GM10266 (cell line): ENCODE measurements at regions not wholly inside any gene's neighbourhood (a gene's known extent, or its start where the extent isn't known, plus 50 kb on each side); places are given as distances from the start of the nearest gene placed in this dataset.
"Not testable (repeated sequence)": the region's sequence is repeated elsewhere in the genome, so short reads cannot be mapped to it uniquely, and the experiment has no call there.

Experiments
- DNase-seq: peaks from one replicate; pipeline ENCODE4 v3.0.0; 2012; ENCODE audit errors: extremely low spot score
- TF ChIP-seq, protein P1 (sequence below): IDR thresholded peaks from 2 replicates; pipeline ENCODE4 v1.5.1; 2012; ENCODE audit warnings: mild to moderate bottlenecking, low read depth; ENCODE audit not compliant: control insufficient read depth, insufficient read depth; ENCODE audit errors: missing control alignments

DNA sequence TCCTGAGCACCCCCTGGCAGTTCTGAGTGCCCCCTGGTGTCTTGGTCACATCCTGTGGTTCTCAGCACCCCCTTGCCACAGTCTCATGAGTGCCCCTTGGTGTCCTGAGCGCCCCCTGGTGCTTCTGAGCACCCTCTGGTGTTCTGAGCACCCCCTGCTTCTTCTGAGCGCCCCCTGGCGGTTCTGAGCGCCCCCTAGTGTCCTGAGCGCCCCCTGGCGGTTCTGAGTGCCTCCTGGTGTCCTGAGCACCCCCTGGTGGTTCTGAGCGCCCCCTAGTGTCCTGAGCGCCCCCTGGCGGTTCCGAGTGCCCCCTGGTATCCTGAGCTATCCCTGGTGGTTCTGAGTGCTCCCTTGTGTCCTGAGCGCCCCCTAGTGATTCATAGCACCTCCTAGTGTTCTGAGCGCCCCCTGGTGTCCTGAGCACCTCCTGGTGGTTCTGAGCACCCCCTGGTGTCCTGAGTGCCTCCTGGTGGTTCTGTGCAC lies 473.7 kb downstream of the TMEM121 start:
- not testable (repeated sequence) for DNase-seq
- TF ChIP-seq, protein P1, sequence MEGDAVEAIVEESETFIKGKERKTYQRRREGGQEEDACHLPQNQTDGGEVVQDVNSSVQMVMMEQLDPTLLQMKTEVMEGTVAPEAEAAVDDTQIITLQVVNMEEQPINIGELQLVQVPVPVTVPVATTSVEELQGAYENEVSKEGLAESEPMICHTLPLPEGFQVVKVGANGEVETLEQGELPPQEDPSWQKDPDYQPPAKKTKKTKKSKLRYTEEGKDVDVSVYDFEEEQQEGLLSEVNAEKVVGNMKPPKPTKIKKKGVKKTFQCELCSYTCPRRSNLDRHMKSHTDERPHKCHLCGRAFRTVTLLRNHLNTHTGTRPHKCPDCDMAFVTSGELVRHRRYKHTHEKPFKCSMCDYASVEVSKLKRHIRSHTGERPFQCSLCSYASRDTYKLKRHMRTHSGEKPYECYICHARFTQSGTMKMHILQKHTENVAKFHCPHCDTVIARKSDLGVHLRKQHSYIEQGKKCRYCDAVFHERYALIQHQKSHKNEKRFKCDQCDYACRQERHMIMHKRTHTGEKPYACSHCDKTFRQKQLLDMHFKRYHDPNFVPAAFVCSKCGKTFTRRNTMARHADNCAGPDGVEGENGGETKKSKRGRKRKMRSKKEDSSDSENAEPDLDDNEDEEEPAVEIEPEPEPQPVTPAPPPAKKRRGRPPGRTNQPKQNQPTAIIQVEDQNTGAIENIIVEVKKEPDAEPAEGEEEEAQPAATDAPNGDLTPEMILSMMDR: peak; percentile 54

DNA sequence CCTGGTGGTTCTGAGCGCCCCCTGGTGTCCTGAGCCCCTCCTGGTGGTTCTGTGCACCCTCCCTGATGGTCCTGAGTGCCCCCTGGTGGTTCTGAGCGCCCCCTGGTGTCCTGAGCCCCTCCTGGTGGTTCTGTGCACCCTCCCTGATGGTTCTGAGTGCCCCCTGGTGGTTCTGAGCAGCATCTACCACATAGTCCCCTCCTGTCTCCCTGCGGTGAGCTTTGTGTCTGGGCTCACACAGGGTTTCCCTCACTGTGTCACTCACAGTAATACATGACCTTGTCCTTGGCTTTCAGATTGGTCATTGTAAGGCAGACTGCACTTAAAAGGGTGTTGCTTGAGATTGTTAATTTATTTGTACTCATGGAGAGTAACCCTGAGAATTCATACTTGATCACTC lies 474.9 kb downstream of the TMEM121 start:
- DNase-seq: not testable (repeated sequence)

DNA sequence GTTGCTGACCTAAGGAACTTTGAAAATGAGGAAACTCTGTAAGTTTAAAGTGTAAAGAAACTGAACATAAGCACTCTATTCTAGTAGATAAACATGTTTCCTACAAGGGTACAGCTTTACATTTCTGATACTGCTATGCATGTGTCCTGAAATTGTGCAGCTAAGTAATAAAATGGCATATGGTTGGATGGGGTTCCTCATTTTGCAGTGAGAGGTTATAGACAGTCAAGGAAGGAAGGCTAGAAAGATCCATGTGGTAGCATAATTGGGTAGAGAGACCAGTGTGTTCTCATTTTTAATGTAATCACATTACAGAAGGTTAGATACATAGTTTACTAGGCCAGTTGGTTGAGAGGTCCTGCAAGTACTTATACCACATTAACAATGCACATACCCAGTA lies 477.0 kb downstream of the TMEM121 start:
- DNase-seq: no peak
- TF ChIP-seq, protein P1: no peak

DNA sequence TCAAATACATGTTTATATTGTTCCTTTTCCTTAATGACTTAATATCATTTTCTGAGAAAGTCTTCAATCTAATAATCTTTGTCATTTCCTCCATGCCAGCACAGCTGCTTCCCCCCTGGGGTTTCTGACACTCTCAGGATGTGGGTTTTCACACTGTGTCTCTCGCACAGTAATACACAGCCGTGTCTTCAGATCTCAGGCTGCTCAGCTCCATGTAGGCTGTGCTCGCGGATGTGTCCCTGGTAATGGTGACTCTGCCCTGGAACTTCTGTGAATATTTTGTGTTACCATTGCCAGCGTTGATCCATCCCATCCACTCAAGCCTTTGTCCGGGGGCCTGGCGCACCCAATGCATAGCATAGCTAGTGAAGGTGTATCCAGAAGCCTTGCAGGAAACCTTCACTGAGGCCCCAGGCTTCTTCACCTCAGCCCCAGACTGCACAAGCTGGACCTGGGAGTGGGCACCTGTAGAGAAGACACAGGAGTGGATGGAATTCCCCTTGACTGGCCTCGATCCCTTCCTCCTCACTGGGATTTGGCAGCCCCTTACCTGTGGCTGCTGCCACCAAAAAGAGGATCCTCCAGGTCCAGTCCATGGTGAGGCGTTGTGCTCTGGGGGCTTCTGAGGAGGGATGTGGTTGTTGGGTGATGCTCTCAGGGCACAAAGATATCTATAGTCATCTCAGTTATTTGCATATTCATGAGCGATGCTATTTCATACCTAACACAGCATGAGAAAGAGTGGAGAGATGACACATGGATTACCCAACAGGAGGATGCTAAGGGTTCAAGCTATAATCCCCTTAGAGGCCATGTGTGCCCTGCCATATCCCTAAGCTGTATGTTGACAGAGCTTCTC lies 478.8 kb downstream of the TMEM121 start:
- not testable (repeated sequence) for DNase-seq

DNA sequence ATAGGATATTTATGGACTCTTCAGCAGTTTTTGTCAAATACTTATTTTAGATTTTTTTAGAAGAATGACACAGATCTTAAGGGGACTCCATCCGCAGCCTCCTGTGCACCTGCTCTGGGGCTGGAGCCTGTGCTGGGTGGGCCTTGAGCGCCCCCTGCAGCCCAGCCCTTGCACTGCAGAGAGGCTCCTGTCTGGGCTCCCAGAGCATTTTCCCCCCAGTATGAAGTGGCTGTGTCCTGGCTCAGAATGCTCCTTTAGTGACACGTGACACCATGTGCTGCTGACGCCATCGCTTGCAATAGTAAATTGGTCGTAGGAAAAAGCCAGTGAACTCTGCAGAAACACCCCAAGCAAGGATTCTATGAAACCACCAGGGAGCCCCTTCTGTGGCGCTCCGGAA lies 479.7 kb downstream of the TMEM121 start:
- TF ChIP-seq, protein P1: peak; percentile 41

DNA sequence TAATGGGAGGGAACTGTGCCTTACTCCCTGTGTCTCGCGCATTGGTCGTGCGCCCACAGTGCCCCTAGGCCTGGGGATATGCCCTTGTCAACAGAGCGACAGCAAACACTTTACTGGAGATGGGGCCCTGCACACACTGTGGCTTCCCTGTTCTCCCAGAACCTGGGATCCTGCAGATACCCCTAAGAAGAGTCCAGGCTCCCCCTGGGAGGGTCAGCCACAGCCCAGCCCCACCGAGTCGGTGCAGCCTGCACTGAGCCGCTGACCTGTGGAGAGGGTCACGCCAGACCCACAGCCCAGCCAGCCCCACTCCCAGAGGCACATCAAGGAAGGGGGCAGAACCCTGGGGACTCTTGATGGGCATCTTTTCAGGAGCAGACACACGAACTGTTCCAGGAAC lies 480.3 kb downstream of the TMEM121 start:
- not testable (repeated sequence) for DNase-seq

More for the DNA sequence above, 479.7 kb downstream of the TMEM121 start:
- DNase-seq: not testable (repeated sequence)

DNA sequence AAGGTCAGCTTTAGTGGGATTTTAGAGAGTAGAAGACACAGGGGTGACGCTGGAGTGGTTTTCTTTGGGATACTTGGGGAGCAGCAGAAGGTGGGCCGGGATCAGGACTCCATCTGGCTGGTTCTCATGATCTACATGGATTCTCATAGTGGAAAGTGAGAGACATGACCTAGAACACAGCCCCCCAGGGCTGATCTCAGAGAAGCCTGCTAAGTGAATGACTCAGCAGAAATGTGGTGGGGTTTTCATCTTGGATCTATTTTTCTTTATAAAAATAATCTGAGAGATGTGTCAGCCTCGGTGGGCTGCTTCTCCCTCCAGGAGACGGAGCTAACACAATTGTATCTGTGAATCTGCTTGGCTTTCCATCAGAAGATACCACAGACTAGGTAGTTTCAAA lies 484.4 kb downstream of the TMEM121 start:
- no peak for DNase-seq
- TF ChIP-seq, protein P1: no peak

DNA sequence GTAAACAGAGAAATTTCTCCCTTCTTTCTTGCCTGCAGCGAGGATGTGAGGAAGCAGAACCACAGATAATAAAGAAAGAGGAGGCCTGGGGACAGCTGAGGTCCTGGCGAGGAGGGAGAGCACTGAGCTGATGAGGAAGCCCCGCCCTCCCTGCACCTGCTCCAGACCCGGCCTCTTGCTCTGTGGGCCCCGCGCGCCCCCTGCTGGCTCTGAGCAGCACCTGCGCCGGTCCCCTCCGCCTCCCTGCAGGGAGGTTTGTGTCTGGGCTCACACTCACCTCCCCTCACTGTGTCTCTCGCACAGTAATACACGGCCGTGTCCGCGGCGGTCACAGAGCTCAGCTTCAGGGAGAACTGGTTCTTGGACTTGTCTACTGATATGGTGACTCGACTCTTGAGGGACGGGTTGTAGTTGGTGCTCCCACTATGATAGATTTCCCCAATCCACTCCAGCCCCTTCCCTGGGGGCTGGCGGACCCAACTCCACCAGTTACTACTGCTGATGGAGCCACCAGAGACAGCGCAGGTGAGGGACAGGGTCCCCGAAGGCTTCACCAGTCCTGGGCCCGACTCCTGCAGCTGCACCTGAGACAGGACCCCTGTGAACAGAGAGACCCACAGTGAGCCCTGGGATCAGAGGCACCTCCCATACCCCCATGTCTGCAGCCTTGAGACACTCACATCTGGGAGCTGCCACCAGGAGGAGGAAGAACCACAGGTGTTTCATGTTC lies 485.4 kb downstream of the TMEM121 start:
- DNase-seq: peak; percentile 10

DNA sequence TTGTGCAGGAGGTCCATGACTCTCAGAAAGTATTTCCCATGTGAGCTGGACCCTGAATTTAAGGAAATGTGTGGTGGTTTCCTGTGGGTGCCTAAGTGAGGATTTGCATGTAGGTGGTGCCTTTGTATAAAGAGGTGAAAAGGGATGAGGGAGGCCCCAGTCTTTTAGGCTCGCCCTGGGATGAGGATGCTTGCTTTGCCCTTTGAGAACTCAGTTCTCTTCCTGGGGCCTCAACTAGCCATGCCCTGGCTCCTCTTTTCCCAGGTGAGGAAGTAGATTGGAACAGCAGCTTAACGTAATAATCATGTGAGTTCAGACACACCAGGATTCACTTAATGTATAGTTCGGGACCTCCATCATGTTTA lies 486.0 kb downstream of the TMEM121 start:
- DNase-seq: not testable (repeated sequence)

DNA sequence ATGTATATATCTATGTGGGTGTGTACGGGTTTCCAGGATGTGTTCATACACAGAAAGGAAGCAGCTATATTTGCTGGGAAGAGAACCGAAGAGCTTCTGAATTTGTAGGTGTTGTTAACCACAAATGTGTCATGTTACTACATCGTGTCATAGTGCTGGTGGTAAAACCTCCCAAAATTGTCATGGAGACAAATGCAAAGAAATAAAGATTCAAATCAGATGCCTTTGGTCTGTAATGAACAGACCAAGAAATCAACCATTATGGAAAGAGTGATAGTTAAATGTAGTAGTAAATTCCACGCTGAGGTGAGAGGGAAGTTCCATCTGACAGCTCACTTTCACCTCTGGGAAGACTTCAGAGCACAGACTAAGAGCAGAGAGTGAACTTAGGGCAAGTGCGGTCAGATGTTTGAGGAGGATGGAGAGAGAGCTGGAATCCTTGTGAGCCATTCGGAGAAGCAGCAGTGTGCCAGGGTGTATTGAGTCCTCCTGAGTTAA lies 487.5 kb downstream of the TMEM121 start:
- TF ChIP-seq, protein P1: no peak
- no peak for DNase-seq

DNA sequence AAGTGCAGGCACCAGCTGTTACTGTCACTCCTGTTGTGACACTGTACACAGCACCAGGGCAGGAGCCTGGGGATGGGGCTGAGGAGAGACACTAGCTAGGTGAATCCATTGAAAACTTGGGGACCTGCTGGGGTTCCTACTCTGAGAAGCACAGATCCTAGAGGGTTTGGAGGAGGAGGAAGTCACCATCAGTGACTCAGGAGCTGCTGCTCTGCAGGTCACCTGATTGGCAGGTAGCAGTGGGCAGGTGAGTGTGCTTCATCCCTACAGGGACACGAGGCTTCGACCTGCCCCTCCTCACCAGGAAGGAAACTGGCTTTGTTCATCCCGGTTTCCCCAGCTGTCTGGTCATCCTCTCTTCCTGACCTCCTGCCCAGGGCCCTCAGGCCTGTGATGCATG lies 491.6 kb downstream of the TMEM121 start:
- not testable (repeated sequence) for DNase-seq
